ENCODE measurements at regions not wholly inside any gene's neighbourhood (a gene's known extent, or its start where the extent isn't known, plus 50 kb on each side); places are given as distances from the start of the nearest gene placed in this dataset.
"Not testable (repeated sequence)": the region's sequence is repeated elsewhere in the genome, so short reads cannot be mapped to it uniquely, and the experiment has no call there.

DNA sequence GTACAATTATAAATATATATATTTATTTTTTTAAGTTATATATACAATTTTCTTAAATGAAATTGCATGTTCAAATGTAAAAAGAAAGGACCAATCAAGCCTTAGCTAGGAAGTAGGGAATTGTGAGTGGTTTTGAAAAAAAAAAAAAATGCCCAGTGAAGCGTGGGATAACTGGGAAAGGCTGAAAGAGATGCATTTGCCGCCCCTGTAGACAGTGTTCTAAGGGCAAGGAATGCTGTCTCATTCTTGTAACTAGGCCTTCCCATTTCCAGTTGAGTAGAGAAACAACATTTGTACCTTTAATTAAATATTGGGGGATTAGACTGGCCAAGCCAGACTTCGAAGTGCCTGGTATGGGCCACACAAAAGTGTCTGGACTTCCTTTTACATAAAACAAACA is 430.1 kb upstream of the SLC35B3 start:
- DNase-seq (ENCODE audit: low read depth), result no peak

DNA sequence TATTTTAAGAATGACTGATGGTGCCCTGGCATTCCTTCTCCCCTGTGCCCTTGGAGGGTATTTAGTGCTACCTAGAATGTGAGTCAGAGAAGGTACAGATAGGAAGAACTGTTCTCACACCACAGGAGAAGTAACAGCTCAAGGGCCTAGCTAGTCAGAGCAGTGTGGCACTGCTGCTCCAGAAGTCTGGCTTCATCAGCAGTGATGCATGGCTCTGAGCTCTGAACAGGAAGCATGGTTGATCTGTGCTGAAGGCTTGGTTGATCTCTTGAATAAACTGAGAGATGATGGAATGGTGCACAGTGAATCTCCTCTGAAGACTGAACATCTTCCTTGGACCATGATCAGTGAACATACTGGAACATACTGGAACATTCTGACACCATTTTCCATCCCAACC is 425.3 kb upstream of the SLC35B3 start:
- DNase-seq (ENCODE audit: low read depth), result no peak

DNA sequence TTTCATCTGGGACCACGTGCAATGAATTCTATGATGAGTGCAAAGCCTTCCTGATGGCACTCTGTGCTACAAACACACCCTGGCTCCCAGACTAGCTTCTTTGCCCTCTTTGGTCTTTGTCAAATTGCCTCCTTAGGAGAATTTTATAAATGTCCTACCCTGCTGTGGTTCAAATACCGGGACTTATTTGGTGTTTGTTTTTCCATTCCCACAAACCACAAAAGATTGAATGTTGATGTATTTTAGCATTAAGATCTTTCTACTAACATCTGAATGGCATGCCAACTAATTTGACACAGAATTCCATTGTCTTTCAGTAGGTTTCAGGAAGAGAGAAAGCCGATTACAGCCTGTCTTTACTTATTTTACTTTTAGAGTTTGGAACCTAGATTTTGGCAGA is 424.2 kb upstream of the SLC35B3 start:
- DNase-seq (ENCODE audit: low read depth), result no peak

GRCh38 chr6:8858854-8859331 is 423.5 kb upstream of the SLC35B3 start:
- no peak for DNase-seq (ENCODE audit: low read depth)

DNA sequence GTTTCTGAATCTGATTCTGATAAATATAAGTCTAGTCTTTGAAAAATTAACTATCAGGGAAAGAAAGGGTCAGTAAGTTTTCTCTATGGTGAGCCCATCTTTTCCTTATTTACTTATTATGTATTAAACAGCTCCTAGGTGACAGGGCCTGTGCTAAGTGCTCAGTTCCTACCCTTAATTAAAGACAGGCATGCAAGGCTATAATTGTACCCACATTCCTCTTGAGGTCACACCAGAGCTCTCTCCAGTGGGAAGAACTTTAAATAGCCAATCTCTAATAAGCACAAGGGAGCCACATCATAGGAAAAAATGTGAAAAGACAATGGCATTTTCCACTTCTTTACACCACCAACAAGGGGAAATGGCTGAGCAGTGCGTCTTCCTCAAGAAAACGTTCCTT is 421.8 kb upstream of the SLC35B3 start:
- no peak for DNase-seq (ENCODE audit: low read depth)

GRCh38 chr6:8855411-8855810 is 420.1 kb upstream of the SLC35B3 start:
- no peak for DNase-seq (ENCODE audit: low read depth)

GRCh38 chr6:8852332-8852731 is 417.0 kb upstream of the SLC35B3 start:
- DNase-seq (ENCODE audit: low read depth), result no peak

DNA sequence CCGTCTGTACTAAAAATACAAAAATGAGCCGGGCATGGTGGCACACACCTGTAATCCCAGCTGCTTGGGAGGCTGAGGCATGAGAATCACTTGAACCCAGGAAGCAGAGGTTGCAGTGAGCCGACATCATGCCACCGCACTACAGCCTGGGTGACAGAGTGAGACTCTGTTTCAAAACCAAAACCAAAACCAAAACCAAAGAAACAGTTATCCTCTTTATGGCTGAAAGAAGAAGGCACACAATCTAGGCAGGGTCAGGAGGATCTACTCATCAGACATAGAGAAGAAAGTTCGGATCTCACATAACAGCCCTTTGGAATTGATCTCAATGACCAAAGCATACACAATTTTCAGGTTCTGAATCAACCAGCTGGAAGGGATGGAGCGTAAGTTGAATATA is 411.3 kb upstream of the SLC35B3 start:
- DNase-seq (ENCODE audit: low read depth), result not testable (repeated sequence)

DNA sequence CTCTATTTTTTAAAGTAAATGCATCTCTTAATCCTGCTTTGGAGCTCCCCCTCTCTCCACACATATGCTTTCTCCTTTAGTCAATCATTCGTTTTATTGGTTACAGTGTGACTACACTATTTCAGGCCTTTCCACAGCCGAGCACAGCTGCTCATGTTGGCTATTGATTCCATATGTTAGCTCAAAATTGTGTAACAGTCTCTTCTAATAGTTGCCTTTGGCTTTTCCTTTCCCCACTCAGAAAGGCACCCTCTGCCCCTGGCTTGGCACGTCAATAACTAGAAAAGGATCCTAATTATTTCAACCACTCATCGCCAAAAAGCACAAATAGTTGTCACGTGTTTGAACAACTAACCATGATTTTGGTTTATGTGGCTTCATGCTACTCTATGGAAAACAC is 410.3 kb upstream of the SLC35B3 start:
- DNase-seq (ENCODE audit: low read depth), result no peak

- no peak for DNase-seq (ENCODE audit: low read depth)
Measured at GRCh38 chr6:8844968-8845367, 409.6 kb upstream of the SLC35B3 start.

DNA sequence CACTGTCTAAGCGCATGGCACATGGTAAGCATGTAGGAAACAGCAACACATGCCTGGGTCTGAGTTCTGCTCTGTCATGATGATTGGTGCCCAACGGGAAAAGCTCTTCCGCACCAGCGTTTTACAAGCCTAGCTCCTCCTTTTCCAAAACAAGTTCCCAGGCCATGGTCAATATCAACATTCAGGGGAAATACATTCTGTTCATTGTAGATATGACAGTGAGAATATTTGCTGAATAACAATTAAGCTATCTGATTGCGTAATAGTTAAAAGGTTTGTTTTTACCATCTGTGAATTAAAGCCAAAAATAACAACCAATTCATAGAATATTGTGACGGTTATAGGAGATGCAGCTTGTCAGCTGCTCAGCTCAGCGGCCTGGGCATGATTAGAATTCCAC is 404.3 kb upstream of the SLC35B3 start:
- DNase-seq (ENCODE audit: low read depth), result no peak

GRCh38 chr6:8837343-8837742 is 402.0 kb upstream of the SLC35B3 start:
- no peak for DNase-seq (ENCODE audit: low read depth)

- DNase-seq (ENCODE audit: low read depth), result not testable (repeated sequence)
Measured at GRCh38 chr6:8832695-8833094, 397.4 kb upstream of the SLC35B3 start.

DNA sequence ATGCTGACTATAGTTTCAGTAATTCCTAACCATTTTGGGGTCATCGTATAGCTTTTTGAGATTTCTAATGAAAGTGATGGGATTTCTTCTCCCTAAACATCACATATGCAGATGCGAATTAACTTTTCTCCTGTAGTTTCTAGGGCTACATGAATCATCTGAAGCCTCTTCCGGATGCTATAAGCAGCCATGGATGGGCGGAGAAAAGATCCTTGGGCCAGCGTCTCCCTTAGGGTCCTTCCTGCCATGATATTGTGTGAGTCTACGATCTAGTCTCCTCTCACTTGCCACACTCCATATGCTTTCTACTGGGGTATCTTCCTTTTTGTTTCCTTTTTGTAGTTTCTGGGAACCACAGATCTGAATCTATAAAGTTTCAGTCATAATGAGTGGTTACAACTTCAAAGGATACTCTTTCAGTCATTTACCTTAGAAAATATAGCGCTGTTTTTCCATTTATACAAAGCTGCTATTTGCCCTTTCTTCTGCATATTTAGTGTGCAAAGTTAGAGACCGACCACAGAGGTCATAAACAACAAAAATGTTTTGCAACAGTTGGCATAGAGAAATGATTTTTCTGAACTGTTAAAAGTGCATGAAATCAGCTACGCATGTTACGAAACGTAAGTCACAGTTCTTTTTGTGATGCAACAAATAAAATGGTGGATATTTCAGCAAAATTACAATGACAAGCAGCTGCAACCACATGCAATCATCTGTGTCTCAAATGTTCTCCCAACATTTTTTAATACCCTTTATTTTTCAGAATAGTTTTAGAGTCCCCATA is 396.2 kb upstream of the SLC35B3 start:
- no peak for DNase-seq (ENCODE audit: low read depth)

- DNase-seq (ENCODE audit: low read depth), result no peak
Measured at GRCh38 chr6:8830794-8831193, 395.4 kb upstream of the SLC35B3 start.

DNA sequence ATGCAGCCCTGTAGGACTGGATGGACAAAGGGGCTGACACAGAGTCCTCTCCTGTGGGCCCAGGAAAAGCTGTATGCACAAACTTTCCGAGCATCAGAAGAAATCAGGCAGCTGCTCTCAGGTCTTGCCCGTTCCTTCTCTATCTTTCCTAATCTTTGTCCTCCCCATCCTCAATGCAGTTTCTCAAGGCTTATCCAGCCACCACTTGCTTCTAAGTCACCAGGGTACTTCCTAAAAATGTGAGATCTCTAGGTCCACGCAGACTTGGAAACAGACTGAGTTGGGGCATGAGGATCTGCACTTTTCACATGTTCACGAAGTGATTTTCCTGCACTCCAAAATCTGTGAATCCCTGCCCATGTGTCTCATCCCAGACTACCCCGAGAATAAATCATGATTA is 394.5 kb upstream of the SLC35B3 start:
- DNase-seq (ENCODE audit: low read depth), result no peak

DNA sequence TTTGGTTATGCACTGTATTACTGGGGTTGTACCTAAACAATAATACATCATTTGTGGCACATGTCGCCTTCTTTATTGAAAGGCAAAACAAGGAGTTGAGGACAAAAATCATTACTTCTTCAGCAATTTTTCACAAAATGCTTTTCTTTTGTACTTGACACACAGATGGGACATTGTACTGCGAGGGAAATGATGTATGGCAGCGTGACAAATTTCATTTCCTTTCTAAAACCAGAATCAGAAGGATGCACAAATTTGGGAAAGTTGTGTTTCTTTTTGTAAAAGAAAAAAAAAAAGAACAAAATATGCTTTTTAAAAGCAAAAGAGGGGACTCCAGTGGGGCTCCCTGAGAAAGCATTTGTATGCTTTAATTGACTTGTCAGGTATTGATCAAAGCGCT is 394.0 kb upstream of the SLC35B3 start:
- no peak for DNase-seq (ENCODE audit: low read depth)

- DNase-seq (ENCODE audit: low read depth), result no peak
Measured at GRCh38 chr6:8828376-8828775, 393.0 kb upstream of the SLC35B3 start.

DNA sequence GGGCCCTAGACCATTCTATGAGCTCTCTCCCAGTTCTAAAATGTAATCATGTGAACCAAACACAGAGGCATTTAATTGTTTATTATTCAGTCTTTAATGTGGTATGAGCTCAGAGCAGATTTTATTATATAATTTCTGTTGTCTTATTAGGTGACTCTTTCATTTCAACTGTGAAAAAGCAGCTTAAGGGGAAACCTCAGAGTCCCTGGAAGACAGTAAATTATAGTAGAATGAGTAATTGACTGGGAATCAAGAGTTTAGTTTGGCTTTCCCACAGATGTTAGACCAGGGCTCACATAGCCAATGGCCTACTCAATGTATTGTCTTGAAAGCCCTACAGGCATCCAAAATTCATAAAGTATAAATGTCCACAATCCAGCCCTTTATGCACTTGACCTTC is 390.4 kb upstream of the SLC35B3 start:
- no peak for DNase-seq (ENCODE audit: low read depth)

DNA sequence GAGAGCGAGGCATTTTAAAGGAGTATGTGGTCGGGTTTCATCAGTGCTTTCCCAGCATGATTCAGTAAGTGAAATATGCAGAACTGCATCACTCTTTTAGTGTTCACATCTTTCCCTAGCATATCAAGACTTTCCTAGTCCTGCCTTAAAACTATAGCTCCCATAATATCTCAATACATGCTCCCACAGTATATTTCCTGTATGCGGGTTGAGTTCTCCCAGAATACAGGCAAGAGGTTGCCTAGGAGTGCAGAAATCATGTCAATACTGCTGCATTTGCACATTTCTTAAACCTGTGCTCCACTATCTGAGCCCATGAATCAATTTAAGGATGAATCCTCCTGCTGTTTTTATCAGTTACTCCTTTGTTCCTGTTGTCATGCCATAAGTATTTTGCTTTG is 386.6 kb upstream of the SLC35B3 start:
- no peak for DNase-seq (ENCODE audit: low read depth)

DNA sequence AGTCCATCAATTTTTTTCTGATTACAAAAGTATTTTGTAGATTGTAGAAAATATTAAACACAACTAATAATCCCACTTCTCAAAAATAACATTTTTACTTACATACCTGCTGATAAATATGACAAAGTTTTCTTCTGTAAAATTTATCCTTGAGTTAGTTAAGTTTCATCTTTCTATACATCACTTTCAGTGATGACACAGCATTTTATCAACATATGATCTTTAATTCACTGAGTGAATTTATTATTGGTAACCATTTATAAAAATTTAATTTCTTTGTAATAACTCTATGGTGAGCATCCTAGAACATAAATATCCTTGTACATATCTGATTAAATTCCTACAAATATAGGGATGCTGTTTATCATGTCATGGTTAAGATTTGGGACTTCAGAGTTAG is 385.0 kb upstream of the SLC35B3 start:
- no peak for DNase-seq (ENCODE audit: low read depth)

GRCh38 chr6:8819446-8819845 is 384.1 kb upstream of the SLC35B3 start:
- no peak for DNase-seq (ENCODE audit: low read depth)

GRCh38 chr6:8814440-8815000 is 379.2 kb upstream of the SLC35B3 start:
- no peak for DNase-seq (ENCODE audit: low read depth)
